ENCODE measurements at regions not wholly inside any gene's neighbourhood (a gene's known extent, or its start where the extent isn't known, plus 50 kb on each side); places are given as distances from the start of the nearest gene placed in this dataset.

DNA sequence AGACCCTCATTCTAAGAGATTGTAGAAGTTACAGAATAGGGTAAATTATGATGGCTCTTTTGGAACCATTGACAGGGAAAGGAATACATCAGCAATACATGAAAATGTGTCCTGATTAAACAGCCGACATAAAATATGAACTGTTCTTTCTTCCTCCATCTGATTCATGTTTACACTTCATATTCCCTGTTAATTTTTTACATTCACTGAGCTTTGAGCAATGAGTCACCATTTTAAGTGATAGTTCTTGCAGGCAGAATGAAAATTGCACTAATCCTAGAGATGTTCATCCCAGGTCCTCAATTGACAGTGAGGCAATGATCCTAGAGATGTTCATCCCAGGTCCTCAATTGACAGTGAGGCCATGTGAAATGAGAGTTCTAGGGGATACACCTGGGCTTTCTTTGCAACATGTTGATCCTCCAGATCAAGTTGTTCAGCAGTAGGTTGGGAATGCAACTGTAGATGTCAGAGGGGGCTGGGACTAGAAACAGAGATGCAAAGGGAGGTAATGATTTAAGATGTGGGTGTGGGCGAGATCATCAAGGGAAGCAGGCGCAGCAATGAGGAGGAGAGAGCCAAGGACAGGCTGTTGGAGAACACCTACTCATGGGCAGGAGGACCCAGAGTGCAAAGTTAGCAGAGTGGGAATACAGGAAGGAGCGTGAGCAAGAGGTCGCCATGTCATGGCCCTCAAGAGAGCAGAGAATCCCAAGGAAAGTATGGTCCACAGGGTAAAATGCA lies 138.7 kb downstream of the ZNF365 start:
- H3K9ac ChIP-seq (ENCODE audit: control insufficient read depth, extremely low read depth, insufficient read depth, low read length): no peak overlapping the region
- no peak overlapping the region for H3K4me2 ChIP-seq (ENCODE audit: control insufficient read depth, extremely low read depth, insufficient read depth, low read depth, low read length)
- FAIRE-seq (no peak), DNase-seq (ENCODE audit: low read depth, low spot score) (no peak)
- H3K36me3 ChIP-seq (ENCODE audit: control insufficient read depth in 2 of 2, extremely low read depth in 1 of 2, insufficient read depth in 2 of 2, low read length in 2 of 2): no peaks in the 10 kb centered on the region
- no peaks in the 10 kb centered on the region for H3K9me3 ChIP-seq (ENCODE audit: control insufficient read depth, low read depth, low read length)
- no peak for TF ChIP-seq EZH2 (IDR thresholded peaks at IDR 0.05; ENCODE audit: low read length)
- TF ChIP-seq, protein P1, sequence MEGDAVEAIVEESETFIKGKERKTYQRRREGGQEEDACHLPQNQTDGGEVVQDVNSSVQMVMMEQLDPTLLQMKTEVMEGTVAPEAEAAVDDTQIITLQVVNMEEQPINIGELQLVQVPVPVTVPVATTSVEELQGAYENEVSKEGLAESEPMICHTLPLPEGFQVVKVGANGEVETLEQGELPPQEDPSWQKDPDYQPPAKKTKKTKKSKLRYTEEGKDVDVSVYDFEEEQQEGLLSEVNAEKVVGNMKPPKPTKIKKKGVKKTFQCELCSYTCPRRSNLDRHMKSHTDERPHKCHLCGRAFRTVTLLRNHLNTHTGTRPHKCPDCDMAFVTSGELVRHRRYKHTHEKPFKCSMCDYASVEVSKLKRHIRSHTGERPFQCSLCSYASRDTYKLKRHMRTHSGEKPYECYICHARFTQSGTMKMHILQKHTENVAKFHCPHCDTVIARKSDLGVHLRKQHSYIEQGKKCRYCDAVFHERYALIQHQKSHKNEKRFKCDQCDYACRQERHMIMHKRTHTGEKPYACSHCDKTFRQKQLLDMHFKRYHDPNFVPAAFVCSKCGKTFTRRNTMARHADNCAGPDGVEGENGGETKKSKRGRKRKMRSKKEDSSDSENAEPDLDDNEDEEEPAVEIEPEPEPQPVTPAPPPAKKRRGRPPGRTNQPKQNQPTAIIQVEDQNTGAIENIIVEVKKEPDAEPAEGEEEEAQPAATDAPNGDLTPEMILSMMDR (optimal IDR thresholded peaks at IDR 0.05 in 1 of 3, IDR thresholded peaks at IDR 0.05 in 1 of 3, conservative IDR thresholded peaks at IDR 0.05 in 1 of 3; ENCODE audit: extremely low read depth in 1 of 3, insufficient read depth in 2 of 3, low read length in 3 of 3): no peak
- H3K79me2 ChIP-seq (ENCODE audit: control insufficient read depth, insufficient read depth, low read length): no peaks in the 10 kb centered on the region
- no peak overlapping the region for H3K4me3 ChIP-seq (ENCODE audit: control insufficient read depth in 2 of 3, extremely low read depth in 1 of 3, insufficient read depth in 2 of 3, low read depth in 1 of 3, low read length in 3 of 3)
- no peak overlapping the region for H3K27ac ChIP-seq (ENCODE audit: control insufficient read depth, insufficient read depth, low read length)
- H3K9me1 ChIP-seq (ENCODE audit: control insufficient read depth, extremely low read depth, insufficient read depth, low read length): no peaks in the 10 kb centered on the region
- H3K27me3 ChIP-seq (ENCODE audit: control insufficient read depth, extremely low read depth, insufficient read depth, low read length): no peaks in the 10 kb centered on the region
- no peaks in the 10 kb centered on the region for H3K4me1 ChIP-seq (ENCODE audit: control insufficient read depth, extremely low read depth, insufficient read depth, low read length)
- dilution Hi-C loops (cut with MboI; ENCODE audit: extremely low pct_ligation_motif_present, low sequenced_read_pairs): no loop called here
- no peaks in the 10 kb centered on the region for H4K20me1 ChIP-seq (ENCODE audit: control insufficient read depth, extremely low read depth, insufficient read depth, low read length)
- H2AFZ ChIP-seq (ENCODE audit: control insufficient read depth, low read length): no peak overlapping the region

DNA sequence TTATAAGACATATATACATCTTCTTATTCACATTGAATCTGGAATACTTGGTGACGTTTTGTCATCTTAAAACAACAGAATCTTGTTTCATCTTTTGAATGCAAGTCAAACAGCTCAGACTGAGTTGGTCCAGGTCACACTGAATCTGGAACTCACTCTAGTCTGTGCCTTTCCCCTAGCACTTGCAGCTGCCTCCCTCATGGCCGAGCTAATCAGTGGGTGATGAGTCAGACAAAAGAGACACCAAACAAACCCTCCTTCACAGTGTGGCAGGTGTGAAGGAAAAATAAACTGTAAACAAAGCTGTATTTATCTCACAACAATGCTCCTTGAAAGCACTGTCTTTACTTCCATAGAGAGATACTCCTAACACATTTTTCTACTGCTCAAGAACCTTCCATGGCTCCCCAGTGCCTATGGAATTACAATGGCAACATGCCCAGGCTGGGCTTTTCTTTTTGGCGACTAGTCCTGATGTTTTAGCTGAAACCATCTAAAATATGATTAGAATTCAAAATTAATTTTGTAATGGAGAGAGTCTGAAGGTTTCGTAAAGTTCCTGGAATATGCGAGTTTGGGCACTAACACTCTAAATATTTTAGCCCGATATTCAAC lies 140.0 kb downstream of the ZNF365 start:
- FAIRE-seq: no peak
- no peak for DNase-seq (ENCODE audit: low read depth, low spot score)
- H2AFZ ChIP-seq (ENCODE audit: control insufficient read depth, low read length): no peak overlapping the region
- no peak overlapping the region for H3K4me3 ChIP-seq (ENCODE audit: control insufficient read depth in 2 of 3, extremely low read depth in 1 of 3, insufficient read depth in 2 of 3, low read depth in 1 of 3, low read length in 3 of 3)
- TF ChIP-seq, protein P1 (optimal IDR thresholded peaks at IDR 0.05 in 1 of 3, IDR thresholded peaks at IDR 0.05 in 1 of 3, conservative IDR thresholded peaks at IDR 0.05 in 1 of 3; ENCODE audit: extremely low read depth in 1 of 3, insufficient read depth in 2 of 3, low read length in 3 of 3): no peak
- TF ChIP-seq EZH2 (IDR thresholded peaks at IDR 0.05; ENCODE audit: low read length): no peak
- no peak overlapping the region for H3K27ac ChIP-seq (ENCODE audit: control insufficient read depth, insufficient read depth, low read length)
- H4K20me1 ChIP-seq (ENCODE audit: control insufficient read depth, extremely low read depth, insufficient read depth, low read length): no peaks in the 10 kb centered on the region
- H3K27me3 ChIP-seq (ENCODE audit: control insufficient read depth, extremely low read depth, insufficient read depth, low read length): no peaks in the 10 kb centered on the region
- H3K9me1 ChIP-seq (ENCODE audit: control insufficient read depth, extremely low read depth, insufficient read depth, low read length): no peaks in the 10 kb centered on the region
- no peaks in the 10 kb centered on the region for H3K36me3 ChIP-seq (ENCODE audit: control insufficient read depth in 2 of 2, extremely low read depth in 1 of 2, insufficient read depth in 2 of 2, low read length in 2 of 2)
- no peak overlapping the region for H3K9ac ChIP-seq (ENCODE audit: control insufficient read depth, extremely low read depth, insufficient read depth, low read length)
- H3K4me1 ChIP-seq (ENCODE audit: control insufficient read depth, extremely low read depth, insufficient read depth, low read length): no peaks in the 10 kb centered on the region
- no peaks in the 10 kb centered on the region for H3K9me3 ChIP-seq (ENCODE audit: control insufficient read depth, low read depth, low read length)
- H3K79me2 ChIP-seq (ENCODE audit: control insufficient read depth, insufficient read depth, low read length): no peaks in the 10 kb centered on the region
- H3K4me2 ChIP-seq (ENCODE audit: control insufficient read depth, extremely low read depth, insufficient read depth, low read depth, low read length): no peak overlapping the region
- dilution Hi-C loops (cut with MboI; ENCODE audit: extremely low pct_ligation_motif_present, low sequenced_read_pairs): no loop called here
